Stimulated activated CD8-positive, alpha-beta memory T cell treated with anti-CD3 and anti-CD28 coated beads, Interleukin-4, amount 100 ng/mL, for 24 hours (primary cell): ENCODE measurements at regions not wholly inside any gene's neighbourhood (a gene's known extent, or its start where the extent isn't known, plus 50 kb on each side); places are given as distances from the start of the nearest gene placed in this dataset.

ENCODE experiments used
- DNase-seq: peaks from one replicate; pipeline ENCODE4 v3.0.0-alpha.2; 2020; ENCODE audit warnings: low read depth

DNA sequence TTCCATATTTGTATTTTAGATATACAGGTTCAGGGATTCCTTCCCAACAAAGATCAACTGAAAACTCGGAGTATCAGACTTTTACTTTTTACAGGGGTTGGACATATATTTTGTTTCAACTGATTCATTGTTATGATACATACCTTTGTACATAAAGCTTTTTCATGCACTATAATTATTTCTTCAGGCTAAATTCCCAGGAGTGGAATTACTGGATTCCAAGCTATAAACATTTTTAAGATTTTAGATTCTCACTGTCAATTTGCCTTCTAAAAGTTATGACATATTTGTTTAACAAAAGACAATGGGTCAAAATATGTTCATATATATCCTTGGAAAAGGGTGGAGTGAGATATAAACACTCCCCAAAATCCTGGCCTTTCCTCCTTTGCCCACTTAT, 449.0 kb downstream of the PDCD6IP start:
- DNase-seq = no peak

DNA sequence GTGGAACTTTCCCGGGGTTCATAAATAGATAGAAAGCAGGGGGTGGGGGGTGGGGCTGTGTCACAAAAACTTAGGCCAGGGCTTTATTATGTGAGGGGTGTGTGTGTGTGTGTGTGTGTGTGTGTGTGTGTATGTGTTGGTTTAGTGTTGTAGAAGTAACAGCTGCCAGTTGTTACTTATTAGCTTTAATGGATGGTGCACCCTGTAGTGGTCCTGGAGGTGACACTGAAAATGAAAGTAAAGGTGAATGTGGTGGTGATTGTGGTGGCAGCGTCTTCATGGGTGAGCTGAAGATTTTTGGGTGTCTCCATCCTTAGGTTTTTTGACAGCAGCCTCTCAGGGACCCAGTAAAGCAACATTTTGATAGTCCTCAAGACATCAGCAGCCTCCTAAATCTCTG, 449.9 kb downstream of the PDCD6IP start:
- DNase-seq = no peak

DNA sequence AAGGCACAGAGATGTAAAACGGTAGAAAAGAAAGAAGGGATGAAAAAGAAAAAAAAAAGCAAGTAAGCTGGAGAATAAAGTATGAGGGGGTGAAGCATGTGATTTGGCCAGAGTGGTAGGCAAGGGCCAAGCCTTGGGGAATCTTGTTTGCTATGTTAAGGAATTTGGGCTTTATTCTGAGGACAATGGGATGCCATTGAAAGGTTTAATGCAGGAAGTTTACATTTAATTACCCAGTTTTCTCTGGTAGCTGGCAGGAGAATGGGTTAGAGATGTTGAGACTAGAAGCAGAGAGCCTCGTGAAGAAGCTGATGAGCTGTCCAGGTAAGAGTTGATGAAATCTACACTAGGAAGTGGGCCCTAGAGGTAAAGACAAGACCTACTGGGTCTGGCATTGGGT, 455.9 kb downstream of the PDCD6IP start:
- DNase-seq = no peak

DNA sequence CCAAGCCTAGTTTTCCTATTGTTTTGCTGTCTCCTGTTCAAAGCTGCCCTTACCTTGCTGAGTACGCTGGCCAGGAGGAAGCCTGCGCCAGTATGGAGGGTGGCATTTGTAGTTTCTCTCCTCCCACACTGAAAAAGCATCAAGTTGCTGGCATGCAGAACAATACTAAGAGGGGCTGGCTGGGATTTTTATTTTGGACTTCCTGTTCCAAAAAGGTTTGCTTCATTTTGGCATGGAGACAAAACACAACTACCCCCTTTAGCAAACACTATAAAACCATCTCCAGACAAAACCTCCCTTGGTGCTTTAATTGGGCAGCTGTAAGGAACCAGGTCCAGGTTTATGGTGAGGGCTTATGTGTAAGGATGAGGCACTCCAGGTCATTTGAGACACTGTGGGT, 457.6 kb downstream of the PDCD6IP start:
- DNase-seq = no peak

DNA sequence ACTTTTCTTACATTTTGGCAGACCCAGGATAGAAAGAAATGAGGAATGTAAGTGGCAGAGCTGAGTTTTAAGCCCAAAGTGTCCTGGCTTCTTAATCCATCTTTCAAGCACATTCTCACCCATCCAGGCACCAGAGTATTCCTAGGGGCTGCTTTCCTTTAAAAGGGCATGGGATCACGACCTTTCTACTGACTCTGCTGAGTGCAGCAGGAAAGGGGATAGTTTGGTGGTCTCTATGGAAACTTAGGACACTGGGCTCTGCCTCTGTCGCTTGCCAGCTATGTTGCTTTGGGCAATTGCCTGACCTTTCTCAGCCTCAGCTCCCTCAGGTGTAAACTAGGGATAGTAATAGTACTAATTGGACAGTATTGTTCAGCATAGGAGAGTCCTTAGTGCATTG, 458.4 kb downstream of the PDCD6IP start:
- DNase-seq = no peak

DNA sequence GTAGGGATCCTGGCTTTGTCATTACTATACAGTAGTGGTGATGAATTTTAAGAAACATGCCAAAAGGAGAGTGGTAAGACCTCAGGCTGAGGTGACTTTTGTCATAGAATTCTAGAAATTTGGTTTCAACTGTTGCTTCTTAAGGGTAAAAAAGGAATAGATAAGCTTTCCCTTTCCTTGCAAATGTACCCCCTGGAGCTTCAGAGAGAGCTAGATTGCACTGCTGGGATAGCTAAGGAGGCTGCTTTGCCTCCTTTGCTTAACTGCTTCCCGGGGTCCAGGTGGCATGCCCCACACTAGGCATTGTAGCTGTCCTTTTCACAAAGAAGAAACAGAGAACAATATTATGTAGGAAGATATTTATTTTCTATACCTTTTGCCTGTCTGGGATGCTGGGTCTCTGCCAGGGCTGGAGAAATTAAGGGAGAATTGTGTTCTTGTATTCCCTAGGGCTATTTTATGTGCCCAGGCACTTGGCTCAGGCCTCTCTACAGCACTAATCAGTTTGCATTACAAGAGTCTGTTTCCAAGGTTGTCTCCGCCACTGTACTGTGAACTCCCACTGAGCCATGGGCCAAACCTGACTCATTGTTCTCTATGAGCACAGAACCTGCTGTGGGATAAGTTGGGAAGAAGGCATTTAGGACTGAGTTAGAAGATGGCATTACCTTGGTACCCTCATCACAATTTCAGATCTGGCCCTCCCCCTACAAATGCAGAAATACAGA, 460.0 kb downstream of the PDCD6IP start:
- DNase-seq = no peak

DNA sequence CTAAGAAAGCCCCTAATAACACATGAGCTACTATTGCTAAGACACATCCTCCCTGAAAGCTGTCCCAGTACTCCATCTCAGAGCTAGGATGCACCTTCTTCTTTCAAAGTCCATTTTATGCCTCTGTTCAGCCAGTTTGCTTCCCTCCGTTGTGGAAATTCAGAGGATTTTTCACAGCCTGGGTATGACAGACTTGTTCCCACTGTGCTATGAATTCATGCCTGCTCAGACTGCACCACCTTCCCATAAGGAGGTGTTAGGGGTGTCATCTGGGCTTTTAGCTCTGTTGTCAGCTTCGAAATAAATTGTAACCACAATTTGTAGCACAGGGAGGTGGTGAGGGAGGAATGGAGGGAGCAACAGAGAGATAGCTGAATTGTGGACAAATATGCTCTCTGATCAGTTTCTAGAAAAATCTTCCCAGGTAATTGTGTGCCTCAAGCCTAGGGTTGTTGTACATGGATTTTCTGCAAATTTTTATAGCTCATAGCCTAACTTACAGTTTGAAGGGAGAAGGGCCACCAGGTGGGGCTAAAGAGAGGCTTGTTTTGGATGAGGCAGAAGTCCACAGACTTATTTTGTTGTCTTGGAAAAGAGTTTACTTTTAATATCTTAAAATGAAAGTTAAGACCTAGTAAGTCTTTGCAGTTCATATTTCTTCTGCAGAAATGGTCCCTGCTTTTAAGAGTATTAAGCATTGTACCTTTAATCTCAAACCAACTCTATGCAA, 462.0 kb downstream of the PDCD6IP start:
- DNase-seq = peak; percentile 6

DNA sequence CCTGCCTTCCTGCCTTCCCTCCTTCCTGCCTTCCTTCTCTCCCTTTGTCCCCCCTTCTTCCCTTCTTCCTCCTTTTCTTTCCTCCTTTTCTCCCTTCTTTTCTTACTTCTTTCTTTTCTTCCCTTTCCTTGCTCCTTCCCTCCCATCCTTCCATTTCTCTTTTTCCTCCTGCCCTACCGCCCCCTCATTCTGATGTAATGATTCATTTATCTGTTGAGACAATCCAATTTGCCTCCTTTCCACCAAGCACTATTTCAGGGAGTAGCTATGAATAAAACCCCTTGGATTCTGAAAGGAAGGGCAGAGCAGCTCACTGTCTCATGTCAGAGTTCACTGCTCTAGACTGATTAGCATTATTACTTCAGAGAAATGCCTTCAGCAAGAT, 462.6 kb downstream of the PDCD6IP start:
- DNase-seq = no peak

DNA sequence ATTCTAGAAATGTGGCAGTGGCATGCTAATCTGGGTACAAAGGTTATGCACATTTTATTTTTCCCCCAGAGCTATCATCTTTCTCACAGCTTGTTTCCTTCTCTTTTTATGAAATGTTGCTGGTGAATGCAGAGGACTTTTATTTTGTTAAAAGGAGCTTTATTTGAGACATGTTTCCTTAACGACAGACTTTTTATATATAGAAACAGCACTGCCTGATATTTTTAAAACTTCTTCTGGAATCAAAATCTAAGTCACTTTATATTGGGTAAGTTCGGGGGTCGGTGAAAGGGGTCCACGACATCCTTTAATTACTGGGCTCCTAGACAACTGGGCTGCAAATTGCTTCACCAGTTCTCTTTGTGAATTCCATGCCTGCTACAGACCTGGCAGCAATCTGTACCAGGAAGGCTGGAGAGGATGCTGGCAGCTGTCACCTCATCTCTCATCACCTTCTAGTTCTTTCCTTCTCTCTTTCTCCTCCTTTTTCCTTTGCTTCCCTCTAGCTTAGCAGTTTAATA, 464.7 kb downstream of the PDCD6IP start:
- no peak for DNase-seq

DNA sequence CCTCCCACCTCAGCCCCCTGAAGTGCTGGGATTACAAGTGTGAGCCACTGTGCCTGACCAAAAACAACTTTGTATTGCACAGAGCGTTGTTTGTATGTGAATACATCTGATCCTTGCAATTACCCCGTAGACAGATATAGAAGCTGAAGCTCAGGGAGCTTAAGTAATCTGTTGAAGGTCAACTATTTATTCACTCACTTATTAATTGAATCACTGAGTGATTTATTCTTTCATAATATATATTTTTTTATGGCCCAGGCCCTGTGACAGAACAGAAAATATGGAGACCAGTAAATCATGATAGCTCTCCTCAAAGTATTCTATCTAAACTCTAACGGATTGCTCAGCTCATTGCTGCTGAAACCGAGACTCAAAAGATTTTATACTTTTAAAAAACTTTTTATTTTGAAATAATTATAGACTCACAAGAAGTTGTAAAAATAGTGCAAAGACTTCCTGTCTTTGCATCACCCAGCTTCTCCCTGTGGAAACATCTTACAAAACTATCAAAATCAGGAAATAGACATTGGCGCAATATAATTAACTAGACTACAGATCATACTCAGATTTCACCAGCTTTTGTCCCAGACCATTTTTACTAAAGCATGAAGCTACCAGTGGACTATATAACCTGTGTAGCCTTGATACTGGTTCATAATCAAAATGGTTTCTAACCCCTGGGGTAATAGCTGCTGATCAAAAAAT, 466.1 kb downstream of the PDCD6IP start:
- no peak for DNase-seq

DNA sequence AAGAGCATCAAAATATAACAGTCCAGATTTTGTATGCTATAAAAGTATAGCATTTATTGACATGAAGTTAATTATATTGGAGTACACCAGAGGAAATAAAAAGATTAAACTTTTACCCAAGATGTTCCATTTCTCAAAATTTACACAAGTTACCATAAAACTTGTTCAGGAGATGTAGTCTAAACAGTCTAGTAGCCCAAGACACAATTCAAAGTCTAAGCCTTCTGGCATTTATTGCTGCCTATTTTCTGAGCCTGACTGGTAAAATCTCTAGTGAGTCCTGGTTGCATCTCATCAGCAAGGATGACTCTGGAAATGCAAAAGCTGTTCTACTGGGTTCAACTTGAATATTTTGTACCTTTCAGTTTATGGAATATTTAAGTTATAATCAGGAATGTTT, 468.7 kb downstream of the PDCD6IP start:
- DNase-seq = no peak

DNA sequence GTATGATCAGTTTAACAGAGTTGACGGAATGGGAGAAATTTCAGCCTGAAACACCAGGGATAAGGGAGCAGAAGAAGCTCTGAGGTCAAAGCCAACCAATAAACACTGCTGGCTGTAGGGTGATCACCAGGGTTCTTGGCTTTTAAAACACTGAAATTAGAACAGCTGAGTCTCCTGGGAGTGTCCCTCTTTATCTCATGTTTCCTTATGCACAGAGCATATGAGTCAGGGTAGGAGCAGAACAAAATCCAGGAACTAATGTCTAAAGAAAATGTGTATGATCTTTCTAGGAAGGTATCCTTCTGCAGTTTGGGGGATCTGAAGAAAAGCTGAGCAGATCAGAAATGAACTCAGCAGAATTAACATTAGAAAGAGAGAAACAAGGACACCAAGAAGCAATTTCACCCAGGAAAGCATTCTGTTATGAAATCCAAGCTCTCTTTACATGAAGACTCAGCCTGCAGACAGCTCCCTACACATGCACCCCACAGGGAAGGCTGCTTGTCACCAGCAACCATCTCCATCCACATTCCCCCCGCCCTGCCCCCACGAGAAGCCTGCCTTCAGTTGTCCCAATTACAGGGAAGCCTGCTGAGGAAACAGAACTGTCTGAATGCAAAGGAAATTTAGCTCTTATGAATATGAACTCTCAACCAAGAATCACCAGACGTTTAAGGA, 469.7 kb downstream of the PDCD6IP start:
- no peak for DNase-seq

DNA sequence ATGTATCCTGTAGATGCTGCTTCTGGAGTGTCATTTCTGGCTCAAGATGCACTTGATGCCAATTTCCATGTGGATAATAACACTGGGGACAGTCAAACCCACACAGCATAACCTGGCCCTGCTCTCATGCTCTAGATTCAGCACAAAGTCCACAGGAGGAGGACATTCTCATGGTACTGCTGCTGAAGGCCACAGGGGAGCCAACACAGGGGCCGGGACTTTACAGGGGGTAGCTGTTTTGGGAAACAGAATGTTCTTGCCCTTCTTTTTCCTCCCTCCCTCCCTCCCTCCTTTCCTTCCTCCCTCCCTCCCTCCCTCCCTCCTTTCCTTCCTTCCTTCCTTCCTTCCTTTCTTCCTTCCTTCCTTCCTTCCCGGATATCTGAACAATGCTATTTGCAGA, 477.4 kb downstream of the PDCD6IP start:
- no peak for DNase-seq

DNA sequence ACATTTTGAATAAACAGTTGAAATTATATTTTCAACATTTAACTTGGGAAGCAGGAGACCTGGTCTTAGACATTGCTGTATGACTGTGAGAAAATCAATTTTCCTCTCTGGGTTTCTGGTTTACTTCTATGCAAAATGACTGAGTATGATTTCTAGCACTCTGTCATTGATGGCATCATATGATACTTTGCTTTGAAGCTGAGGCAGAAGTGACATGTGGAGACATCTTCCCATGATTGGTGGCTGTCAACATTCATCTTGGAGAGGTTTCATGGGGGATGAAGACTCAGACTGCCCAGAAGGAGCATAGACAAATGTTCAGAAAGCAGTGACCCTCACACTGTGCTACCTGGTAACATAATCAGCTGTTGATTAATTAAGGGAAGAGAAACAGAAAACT, 477.9 kb downstream of the PDCD6IP start:
- no peak for DNase-seq

DNA sequence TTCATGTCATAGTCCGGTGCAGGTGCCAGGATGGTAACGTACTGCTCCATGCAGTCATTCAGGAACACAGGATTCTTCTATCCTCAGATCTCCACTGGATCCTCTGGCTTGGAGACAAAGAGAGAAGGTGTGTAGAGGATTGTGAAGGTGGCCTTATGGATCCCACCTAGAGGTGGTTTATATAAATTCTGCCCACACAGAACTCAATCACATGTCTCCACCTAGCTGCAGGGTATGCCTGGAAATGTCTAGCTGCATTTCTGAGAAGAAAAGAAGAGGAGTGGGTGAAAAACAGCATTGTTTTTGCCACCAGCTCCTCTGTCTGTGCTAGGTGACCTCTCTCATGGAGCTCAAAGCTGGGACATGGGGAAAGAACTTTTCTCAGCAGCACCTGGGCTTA, 478.7 kb downstream of the PDCD6IP start:
- no peak for DNase-seq

DNA sequence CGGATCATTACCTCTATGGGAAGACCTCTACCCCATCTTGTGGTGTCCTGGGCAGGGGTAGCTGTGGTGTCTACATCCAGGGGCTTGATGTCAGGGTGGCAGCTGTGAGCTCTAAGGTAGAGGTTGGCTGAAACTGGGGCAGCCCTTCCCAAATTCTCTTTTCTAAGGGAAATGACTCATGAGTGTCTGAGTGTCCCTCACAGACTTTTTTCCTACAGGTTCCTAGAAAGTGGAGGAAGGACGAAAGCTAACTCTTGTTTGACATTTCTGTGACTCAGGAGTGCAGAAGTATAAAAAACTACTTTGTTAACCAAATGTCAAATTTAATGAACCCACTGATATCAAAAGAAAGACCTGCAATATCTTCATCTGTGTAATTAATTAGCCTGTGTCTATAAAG, 481.5 kb downstream of the PDCD6IP start:
- DNase-seq = no peak

DNA sequence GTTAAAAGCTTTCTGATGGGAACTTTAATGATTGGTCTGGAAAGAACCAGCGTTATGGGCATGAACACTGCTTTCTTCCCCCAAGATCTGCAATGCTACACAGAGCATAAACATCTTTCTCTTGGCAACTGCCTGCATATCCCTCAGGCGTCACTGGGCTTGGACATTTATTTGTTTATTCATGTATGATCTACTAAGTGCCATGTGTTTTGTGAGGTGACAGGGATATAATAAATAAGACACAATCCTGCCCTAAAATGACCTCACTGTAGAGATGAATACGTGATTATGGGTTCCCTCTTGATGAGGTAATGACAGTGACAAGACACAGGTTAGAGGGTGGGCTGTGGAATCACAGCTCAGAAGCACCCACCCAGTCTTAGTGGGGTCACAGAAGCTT, 485.3 kb downstream of the PDCD6IP start:
- DNase-seq = no peak

DNA sequence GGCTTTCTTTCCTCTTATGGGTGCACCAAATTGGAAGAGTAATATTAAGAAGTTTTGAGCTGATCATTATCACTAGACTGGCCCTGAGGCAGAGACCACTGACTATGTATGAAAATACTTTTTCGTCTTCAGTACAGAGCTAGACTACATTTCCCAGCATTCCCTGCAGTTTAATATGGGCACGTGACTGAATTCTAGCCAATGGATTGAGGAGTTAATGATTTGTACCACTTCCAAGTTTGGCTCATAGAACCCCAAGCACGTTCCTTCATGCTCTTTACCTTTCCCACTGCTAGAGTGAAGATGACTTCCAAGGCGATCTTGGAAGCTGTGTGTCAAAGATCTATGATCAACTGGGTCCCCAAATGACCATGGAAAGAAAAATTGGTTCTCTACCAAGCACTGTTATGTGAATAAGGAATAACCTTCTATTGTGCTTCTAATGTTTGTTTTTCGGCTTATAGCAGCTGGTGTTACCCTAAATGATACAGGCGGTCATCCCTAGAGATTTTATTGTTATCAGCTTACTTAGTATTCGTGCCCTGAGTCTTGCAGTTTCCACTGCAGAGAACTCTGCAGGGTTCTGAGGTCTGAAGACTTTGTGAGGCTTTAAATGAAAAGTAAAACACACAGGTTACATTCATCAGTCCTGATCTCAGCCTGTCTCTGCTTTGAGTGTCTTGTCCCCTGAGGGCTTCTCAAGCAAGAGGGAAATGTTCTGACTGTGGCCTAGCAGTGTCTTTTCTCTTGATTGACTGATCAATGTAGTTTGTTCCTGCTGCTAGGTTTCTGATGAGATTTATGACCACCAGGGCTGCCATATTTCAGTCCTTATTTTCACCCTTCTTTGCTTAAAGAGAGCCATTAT, 486.8 kb downstream of the PDCD6IP start:
- DNase-seq = no peak

DNA sequence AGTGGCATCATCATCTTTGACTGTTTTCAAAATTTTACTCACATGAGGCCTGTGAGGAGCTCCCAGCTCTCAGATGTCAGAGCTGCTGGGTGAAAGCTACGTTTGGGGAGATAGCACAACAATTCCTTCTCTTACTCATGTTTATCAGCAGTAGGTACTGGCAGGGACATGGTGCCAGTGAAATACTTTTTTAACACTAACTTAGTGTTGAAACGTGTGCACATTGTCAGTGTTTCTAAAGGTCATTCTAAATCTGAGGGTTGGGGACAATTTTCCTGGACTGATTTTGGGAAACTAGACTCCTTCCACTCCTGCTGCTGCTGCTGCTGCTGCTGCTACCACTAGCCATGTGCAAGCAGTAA, 487.4 kb downstream of the PDCD6IP start:
- no peak for DNase-seq

DNA sequence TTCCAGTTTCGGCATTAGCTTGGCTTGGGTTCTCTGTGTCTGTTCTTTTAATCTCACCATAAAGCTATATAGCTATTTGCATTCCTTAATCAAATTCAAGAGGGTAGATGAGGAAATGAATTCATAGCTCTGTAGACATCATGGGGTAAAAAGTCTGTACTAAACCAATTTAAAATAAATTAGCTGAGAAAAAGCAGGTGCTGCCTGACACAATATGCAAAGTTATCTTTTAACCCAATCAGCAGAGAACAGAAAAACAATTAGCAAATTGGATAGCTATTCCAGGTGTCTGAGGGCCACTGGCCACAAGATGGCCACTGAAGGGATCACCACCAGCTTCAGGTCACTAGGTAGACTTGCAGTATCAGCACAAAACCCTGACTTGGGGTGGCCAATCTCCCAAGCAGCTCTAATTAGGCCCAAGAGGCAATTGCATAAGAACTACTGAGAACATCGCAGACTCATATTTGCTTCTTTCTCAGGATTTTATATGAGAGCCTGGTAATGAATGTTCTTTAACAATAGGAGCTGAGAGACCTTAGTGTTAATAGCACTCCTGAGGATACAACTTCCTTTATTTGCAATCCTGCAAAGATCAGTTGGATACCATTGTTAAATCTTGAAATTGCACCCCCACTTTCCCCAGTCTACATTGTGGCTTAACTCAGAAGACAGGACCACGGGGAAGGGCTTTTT, 494.3 kb downstream of the PDCD6IP start:
- DNase-seq = no peak

DNA sequence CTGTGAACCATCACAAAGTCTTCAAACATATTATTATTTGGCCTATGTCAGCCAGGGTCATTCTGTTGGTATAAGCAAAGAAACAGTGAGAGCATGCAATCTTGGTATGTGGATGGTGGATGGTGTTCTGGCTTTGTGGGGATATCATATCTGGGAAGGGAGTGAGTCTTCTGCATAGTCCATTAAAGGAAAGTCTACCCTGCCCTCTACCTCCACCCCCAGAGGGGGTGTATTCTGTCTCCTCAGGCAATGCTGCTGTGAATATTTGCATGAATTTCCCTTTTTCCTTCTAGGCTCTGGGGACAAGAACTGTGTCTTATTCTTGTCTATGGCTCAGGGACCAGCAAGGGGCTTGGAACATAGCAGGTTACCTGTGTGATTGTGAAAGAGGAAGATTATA, 495.8 kb downstream of the PDCD6IP start:
- no peak for DNase-seq
